GM19395 (cell line): ENCODE measurements at regions not wholly inside any gene's neighbourhood (a gene's known extent, or its start where the extent isn't known, plus 50 kb on each side); places are given as distances from the start of the nearest gene placed in this dataset.

Experiments
- ATAC-seq: cut with Tn5 transposase; IDR thresholded peaks from one replicate; pipeline ENCODE4 v1.9.1; 2021; ENCODE audit warnings: mild to moderate bottlenecking, moderate library complexity; ENCODE audit not compliant: unreplicated experiment

DNA sequence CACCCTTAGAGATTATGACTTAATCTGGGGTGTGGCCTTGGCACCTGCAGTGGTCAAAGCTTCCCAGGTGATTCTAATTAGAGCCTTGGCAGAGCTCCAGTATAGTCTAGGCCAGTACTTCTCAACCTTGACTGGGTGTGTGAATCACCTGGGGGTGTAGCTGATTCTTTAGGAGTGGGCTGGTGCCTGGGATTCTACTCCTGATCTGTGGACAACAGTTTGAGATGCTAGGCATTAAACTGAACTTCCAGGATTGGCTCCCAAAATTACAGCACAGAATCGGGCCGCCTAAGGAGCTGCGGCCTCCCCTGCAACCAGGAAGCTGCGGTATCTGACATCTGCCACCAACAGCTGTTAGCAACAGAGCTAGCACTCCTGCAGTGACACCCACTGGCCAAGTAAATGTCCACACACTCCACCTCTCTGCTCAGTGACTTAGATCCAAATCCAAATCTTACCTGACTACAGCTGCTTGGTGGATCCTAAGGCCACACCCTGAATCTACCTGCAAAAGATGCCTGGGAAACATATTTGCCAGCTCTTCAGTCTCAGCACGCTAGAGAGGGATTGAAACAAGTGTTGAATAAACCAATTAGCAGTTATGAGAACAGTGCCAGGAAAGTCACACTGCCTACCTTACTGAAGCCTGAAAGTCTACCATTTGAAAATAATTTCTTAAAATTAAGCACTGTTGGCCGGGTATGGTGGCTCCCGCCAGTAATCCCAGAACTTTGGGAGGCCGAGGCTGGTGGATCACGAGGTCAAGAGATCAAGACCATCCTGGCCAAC lies 126.7 kb downstream of the UNC5CL start:
- peak; percentile 97 for ATAC-seq

DNA sequence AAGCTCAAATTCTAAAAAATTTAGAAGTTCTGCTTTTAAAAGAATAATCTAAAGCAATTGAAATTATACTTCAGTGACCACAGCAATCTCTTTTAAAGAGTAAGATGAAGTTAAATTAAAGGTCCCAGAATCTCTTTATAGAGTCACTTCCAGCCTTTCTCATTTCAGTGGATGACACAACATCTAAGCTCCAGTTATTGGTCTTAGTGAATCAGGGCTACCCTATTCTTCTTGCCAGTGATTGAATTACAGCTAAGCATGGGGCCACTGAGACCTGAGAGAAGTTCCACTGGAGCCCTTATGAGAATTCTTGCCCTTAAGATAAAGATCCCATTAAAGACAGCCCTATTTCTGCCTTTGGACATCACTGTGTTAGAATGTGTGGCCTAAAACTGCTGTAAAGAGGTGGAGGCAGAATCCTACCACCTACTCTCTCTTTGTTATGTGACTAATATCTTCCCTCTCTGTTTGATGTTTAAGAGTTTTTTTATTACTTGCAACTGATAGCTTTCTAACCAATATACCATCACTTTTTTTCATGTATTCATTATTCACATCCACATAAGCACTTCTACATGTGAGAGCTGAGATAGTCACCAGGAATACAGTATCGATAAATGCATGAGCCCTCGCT lies 128.6 kb downstream of the UNC5CL start:
- ATAC-seq, result no peak

- ATAC-seq, result no peak
Measured at GRCh38 chr6:40909811-40910210, 129.2 kb downstream of the UNC5CL start.

- ATAC-seq, result no peak
Measured at GRCh38 chr6:40907198-40907701, 131.8 kb downstream of the UNC5CL start.

DNA sequence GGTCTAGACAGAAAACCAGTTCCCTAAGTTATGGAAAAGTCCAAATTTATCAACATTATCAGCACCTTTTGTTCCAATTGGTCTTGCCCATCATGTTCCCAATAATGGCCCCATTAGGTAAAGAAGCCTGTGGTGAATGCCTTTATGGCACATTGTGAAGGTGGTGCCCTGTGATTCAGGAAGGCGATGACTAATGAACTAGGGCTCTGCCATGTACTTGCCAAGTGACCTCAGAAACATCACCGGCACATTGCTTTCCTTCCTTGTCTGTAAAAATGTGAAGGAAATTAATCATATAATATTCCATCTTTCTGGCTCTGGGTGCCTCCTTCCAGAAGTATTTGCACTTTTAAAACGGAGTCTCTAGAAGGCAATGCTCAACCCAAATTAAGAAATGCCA lies 132.3 kb downstream of the UNC5CL start:
- no peak for ATAC-seq

GRCh38 chr6:40904583-40905194 lies 134.3 kb downstream of the UNC5CL start:
- ATAC-seq, result no peak

DNA sequence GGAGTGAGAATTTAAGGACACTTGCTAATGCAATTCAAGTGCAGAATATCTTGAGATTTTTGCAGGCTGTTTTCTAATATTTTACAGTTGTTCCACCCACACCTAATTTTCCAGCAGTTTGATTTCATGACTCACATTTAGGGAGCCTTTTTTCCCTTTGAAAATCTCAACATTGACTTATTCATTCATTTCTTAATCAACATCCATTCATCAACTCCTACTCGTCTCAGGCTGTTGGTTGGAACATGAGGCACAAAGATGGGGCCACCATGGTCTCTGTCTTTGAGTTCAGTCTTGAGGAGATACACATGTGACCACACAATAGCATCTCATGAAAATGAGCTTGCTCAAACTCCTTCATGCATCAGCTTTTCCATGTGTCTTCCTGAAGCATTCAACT lies 135.6 kb downstream of the UNC5CL start:
- no peak for ATAC-seq

DNA sequence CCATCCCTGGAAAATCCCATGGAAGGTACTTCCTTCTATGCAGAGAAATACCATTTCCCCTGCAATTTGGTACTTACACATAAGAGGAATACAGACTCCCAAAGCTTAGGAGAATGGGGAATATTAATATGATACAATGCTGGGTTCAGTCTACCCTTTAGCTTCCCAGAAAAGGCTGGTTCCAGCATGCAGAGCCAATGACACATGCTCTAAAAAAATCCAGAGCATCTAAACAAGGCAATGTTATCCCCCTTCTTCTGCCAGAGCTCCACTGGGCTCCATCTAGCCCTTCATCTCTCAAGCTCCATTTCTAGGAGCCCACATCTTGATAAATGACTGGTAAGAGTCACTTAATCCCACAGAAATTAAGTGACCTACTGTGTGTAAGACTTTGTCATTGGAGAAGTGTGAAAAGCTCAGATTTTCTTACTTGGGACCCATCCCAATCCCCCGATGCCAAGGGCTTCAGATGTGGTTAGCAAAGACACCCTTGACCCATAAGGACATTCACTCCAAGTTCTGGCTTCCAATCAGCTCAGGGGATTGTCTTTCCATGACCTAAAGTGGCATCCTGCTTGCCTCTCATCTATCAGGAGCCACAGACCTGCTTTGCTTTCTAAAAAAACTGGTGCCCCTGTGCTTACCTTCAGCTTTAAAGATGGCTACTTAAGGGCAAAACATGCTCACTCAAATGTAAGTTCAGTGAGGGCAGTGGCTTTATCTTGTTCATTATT lies 137.5 kb downstream of the UNC5CL start:
- ATAC-seq, result no peak

DNA sequence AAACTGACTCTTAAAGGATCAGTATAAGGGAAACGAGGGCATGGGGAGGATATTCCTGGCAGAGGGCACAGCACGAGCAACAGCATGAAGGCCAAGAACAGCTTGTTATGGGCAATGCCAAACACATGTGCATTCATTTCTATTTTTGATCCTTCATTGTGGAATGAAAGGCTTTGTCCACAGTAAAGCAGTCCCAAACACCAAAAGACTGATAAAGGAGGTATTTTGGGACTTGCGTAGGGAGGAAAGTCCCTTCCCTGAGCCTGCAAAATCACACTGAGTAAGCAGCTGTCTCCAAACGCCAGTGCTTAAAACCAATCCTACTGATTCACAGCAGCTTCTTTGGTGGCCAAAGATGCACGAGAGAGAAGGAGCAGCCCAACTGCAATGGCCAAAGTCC lies 138.2 kb downstream of the UNC5CL start:
- ATAC-seq, result no peak

DNA sequence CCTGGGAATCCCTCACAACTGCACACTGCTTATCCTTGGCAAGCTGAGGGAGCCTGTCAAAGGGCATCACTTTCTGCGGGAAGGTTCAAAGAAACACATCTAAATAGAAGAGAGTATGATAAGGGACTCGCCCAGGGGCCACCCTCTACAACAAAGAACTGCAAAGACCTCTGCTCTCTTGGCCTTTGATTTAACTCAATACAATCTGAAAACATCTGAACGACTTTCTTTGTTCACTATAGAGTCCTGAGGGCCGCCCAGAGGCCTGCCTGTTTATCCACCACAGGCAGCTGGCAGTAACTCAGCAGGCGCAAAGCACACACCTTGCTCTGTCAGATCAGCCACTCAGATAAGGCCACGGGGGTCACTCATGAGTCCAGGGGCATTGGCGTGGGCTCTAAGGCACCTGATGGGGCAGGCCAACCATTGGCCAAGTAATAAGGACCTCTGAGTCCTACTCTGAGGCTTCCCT lies 139.3 kb downstream of the UNC5CL start:
- no peak for ATAC-seq

DNA sequence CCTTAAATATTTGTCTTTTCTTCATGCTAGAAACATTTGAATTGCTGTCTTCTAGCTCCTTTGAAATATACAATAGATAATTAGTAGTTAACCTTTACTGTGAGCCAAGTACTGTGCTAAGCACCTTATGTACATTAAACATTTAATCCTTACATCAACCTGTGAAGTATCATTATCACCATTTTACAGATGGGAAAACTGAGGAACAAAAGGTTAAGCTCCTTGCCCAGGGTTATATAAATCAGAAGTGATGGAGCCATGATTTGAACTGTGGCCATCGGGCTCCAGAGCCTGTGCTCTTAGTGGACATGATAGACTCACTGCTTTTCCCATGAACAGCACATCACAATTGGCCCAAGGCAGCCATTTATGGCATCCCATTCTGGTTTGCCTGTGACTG lies 140.9 kb downstream of the UNC5CL start:
- no peak for ATAC-seq

- no peak for ATAC-seq
Measured at GRCh38 chr6:40897390-40898003, 141.5 kb downstream of the UNC5CL start.

DNA sequence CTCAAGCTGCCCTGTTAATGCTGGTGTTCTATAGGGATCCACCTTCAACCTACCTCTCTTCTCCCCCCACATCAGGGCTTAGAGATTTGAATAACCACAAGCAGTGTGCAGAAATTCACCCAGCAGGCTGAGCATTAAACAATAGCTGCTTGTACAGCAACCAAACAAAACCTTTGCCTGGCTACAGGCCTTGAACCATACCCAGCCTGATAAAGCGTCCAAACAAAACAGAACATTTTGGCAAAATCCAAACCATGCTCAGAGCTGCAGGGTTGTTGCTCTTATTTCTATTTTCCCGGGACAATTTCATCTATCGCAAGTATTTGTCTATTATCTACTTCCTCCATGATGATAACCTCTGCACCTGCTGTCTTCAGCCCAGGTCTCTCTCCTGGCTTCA lies 142.3 kb downstream of the UNC5CL start:
- no peak for ATAC-seq

GRCh38 chr6:40894962-40895799 lies 143.8 kb downstream of the UNC5CL start:
- no peak for ATAC-seq

GRCh38 chr6:40893021-40893420 lies 146.0 kb downstream of the UNC5CL start:
- no peak for ATAC-seq

GRCh38 chr6:40892223-40892622 lies 146.8 kb downstream of the UNC5CL start:
- ATAC-seq, result no peak

- no peak for ATAC-seq
Measured at GRCh38 chr6:40891686-40892085, 147.3 kb downstream of the UNC5CL start.

- no peak for ATAC-seq
Measured at GRCh38 chr6:40891131-40891530, 147.9 kb downstream of the UNC5CL start.

DNA sequence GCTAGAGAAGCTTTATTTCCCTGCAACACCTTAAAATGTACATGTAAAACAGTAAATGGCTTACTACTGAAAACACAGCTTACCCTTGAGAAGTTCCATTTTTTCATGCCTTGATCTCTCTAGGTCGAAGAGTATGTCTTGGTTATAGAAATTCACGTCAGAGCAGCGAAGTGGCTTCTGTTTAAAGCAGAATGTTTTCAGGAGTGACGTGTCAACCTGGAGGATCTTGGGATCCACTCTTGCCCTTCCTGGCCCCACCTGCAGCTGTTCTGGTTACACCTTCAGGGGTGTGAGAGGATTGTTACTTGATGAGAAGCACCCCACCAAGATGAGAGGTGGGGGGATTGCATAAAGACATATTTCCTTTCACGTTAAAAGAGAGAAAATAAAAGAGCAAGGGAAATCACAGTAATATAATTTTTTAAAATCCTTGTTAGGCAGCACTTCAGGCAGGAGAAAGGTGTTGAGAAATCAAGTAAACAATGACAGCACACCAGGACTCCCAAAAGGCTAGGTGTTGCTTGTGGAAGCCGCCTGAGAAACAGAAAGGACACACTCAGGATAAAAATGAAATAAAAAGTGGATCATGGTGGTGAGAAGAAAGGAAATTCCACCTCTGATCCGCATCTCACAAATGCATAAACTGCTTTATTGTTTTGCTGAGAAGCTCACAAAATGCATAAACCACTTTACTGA lies 149.7 kb downstream of the UNC5CL start:
- ATAC-seq, result no peak
